Stimulated activated CD8-positive, alpha-beta memory T cell treated with anti-CD3 and anti-CD28 coated beads, Interleukin-4, amount 100 ng/mL, for 4 hours (primary cell): ENCODE measurements at regions not wholly inside any gene's neighbourhood (a gene's known extent, or its start where the extent isn't known, plus 50 kb on each side); places are given as distances from the start of the nearest gene placed in this dataset.

Source experiments
- DNase-seq, 2 donors: peaks; one replicate each; pipeline ENCODE4 v3.0.0-alpha.2; 2020; ENCODE audit warnings: low read depth in 2 of 2, low spot score in 1 of 2

- DNase-seq = no peak
Measured at GRCh38 chr13:103976371-103976770, 910.2 kb upstream of the SLC10A2 start.

- no peak for DNase-seq
Measured at GRCh38 chr13:103973740-103974139, 907.5 kb upstream of the SLC10A2 start.

GRCh38 chr13:103969520-103970050, 903.4 kb upstream of the SLC10A2 start:
- no peak for DNase-seq

- no peak for DNase-seq
Measured at GRCh38 chr13:103965506-103966243, 899.5 kb upstream of the SLC10A2 start.

GRCh38 chr13:103961784-103962183, 895.6 kb upstream of the SLC10A2 start:
- DNase-seq = no peak

GRCh38 chr13:103961129-103961528, 894.9 kb upstream of the SLC10A2 start:
- DNase-seq = no peak

GRCh38 chr13:103960001-103960400, 893.8 kb upstream of the SLC10A2 start:
- no peak for DNase-seq

- DNase-seq = no peak
Measured at GRCh38 chr13:103958691-103959090, 892.5 kb upstream of the SLC10A2 start.

GRCh38 chr13:103957939-103958338, 891.7 kb upstream of the SLC10A2 start:
- DNase-seq = no peak

- no peak for DNase-seq
Measured at GRCh38 chr13:103953859-103954258, 887.6 kb upstream of the SLC10A2 start.

- no peak for DNase-seq
Measured at GRCh38 chr13:103952183-103952582, 886.0 kb upstream of the SLC10A2 start.

- DNase-seq = no peak
Measured at GRCh38 chr13:103948426-103948825, 882.2 kb upstream of the SLC10A2 start.

GRCh38 chr13:103945836-103946235, 879.6 kb upstream of the SLC10A2 start:
- no peak for DNase-seq

GRCh38 chr13:103941506-103942140, 875.4 kb upstream of the SLC10A2 start:
- DNase-seq = no peak

GRCh38 chr13:103935117-103935516, 868.9 kb upstream of the SLC10A2 start:
- no peak for DNase-seq

- no peak for DNase-seq
Measured at GRCh38 chr13:103931885-103932284, 865.7 kb upstream of the SLC10A2 start.

GRCh38 chr13:103931331-103931845, 865.2 kb upstream of the SLC10A2 start:
- DNase-seq = no peak

GRCh38 chr13:103926118-103926517, 859.9 kb upstream of the SLC10A2 start:
- no peak for DNase-seq

- no peak for DNase-seq
Measured at GRCh38 chr13:103908911-103909310, 842.7 kb upstream of the SLC10A2 start.

GRCh38 chr13:103908274-103908673, 842.1 kb upstream of the SLC10A2 start:
- DNase-seq = no peak

GRCh38 chr13:103903790-103904189, 837.6 kb upstream of the SLC10A2 start:
- no peak for DNase-seq

GRCh38 chr13:103898481-103898880, 832.3 kb upstream of the SLC10A2 start:
- no peak for DNase-seq
